Stomach (tissue), 8 donors: ENCODE measurements at regions not wholly inside any gene's neighbourhood (a gene's known extent, or its start where the extent isn't known, plus 50 kb on each side); places are given as distances from the start of the nearest gene placed in this dataset.
"Not testable (repeated sequence)": the region's sequence is repeated elsewhere in the genome, so short reads cannot be mapped to it uniquely, and the experiment has no call there.

Experiments
- DNase-seq, 2 donors: peaks; one replicate each; pipeline versions ENCODE4 v3.0.0 to v3.0.0-alpha.2; 2013 to 2019
- H3K27ac ChIP-seq, 5 donors: fragments of 200-600 bp in 4 of 5; sonication (generic) in 4 of 5; one replicate each; pipeline ENCODE4 v1.5.1; 2013 to 2019; ENCODE audit warnings: mild to moderate bottlenecking in 1 of 5, moderate library complexity in 1 of 5
- H3K27me3 ChIP-seq, 3 donors: fragments of 200-600 bp; sonication (generic); one replicate each; pipeline ENCODE4 v1.5.1; 2017 to 2019; ENCODE audit warnings: mixed run types in 1 of 3
- H3K36me3 ChIP-seq, 4 donors: fragments of 200-600 bp; sonication (generic); 1 replicate in 3 of 4; 2 replicates in 1 of 4; pipeline ENCODE4 v1.5.1; 2016 to 2019
- H3K4me1 ChIP-seq, 4 donors: fragments of 200-600 bp; sonication (generic); one replicate each; pipeline ENCODE4 v1.5.1; 2016 to 2019
- H3K4me3 ChIP-seq, 4 donors: fragments of 200-600 bp; sonication (generic) in 3 of 4; one replicate each; pipeline ENCODE4 v1.5.1; 2016 to 2019; ENCODE audit warnings: mild to moderate bottlenecking in 1 of 4
- H3K9me3 ChIP-seq, 4 donors: fragments of 200-600 bp; sonication (generic); one replicate each; pipeline ENCODE4 v1.5.1; 2016 to 2019
- EP300 ChIP-seq: sonication (generic); formaldehyde crosslinking; IDR thresholded peaks from one replicate; pipeline ENCODE4 v1.6.1; 2017; ENCODE audit warnings: antibody characterized with exemption
- POLR2A ChIP-seq, 4 donors: fragments of 450-650 bp; IDR thresholded peaks; one replicate each; pipeline ENCODE4 v1.6.1; 2016; ENCODE audit warnings: antibody characterized with exemption in 4 of 4, control low read depth in 2 of 4, mild to moderate bottlenecking in 1 of 4, moderate library complexity in 1 of 4
- POLR2AphosphoS5 ChIP-seq, 3 donors: sonication (generic); formaldehyde crosslinking; IDR thresholded peaks; one replicate each; pipeline ENCODE4 v1.6.1; 2016; ENCODE audit warnings: antibody characterized with exemption in 3 of 3
- WGBS, 5 donors: extraction: QIAGEN DNeasy Blood & Tissue Kit in 3 of 5; methylation state at CpG; one replicate each; pipeline versions ENCODE4 v1.1.5 to v1.1.7; 2013 to 2018; 5-methylcytosine and 5-hydroxymethylcytosine counted together
- intact Hi-C: fragments of 100-400 bp; cut with DNase I; formaldehyde crosslinking; loops from one replicate; pipeline ENCODE4 v1.15.1; 2023; ENCODE audit warnings: low total_unique reads
- TF ChIP-seq, protein P1 (sequence below), 7 experiments: fragments of 450-650 bp in 4 of 7; fragments of 200-600 bp in 3 of 7; sonication (generic) in 3 of 7; IDR thresholded peaks; one replicate each; pipeline ENCODE4 v1.5.1; 2016 to 2019; ENCODE audit warnings: antibody characterized with exemption in 7 of 7, control low read depth in 2 of 7, mild to moderate bottlenecking in 1 of 7
- donor health status: healthy with polysubstance abuse.
- donor health status: Bipolar disorder and iron deficiency.
- donor health status: healthy.

DNA sequence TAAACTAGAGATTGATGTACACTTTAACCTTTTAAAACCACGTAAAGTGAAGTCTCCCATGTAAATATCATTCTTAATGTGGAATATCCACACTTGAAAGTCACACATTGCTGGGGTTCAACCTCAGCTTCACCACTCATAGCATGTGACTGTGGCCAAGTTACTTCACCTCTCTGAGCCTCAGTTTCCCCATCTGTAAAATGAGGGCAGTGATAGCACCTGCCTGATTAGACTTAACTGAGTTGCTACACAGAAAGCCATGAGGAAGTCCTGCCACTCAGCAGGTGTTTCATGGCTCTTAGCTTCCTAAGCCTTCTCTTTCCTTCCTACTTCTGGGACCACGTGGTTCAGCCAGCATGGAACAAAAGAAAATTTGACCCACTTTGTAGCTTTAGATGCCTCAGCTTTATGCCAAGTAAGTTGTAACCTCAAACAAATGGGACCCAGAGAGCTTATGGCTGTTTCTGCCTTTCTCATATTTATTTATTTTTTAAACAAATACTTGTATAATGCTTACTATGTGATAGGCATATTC, 277.3 kb upstream of the KLF3 start:
- TF ChIP-seq POLR2A (IDR thresholded peaks at IDR 0.05) (no peak), POLR2AphosphoS5 (IDR thresholded peaks at IDR 0.05) (no peak), EP300 (no peak)
- TF ChIP-seq, protein P1, sequence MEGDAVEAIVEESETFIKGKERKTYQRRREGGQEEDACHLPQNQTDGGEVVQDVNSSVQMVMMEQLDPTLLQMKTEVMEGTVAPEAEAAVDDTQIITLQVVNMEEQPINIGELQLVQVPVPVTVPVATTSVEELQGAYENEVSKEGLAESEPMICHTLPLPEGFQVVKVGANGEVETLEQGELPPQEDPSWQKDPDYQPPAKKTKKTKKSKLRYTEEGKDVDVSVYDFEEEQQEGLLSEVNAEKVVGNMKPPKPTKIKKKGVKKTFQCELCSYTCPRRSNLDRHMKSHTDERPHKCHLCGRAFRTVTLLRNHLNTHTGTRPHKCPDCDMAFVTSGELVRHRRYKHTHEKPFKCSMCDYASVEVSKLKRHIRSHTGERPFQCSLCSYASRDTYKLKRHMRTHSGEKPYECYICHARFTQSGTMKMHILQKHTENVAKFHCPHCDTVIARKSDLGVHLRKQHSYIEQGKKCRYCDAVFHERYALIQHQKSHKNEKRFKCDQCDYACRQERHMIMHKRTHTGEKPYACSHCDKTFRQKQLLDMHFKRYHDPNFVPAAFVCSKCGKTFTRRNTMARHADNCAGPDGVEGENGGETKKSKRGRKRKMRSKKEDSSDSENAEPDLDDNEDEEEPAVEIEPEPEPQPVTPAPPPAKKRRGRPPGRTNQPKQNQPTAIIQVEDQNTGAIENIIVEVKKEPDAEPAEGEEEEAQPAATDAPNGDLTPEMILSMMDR (IDR thresholded peaks at IDR 0.05): no peak
- Histone ChIP-seq H3K9me3 (peaks cover 0 to 8% (median under 1%) of the 10 kb centered on the region in 4 donors), H3K27me3 (no peaks in the 10 kb centered on the region), H3K36me3 (no peaks in the 10 kb centered on the region), H3K4me3 (no peak overlapping the region), H3K27ac (peak overlapping the region; percentile 5 to 73 (median 59)), H3K4me1 (peaks cover 21 to 59% (median 39%) of the 10 kb centered on the region in 4 donors)
- 21 to 55% (median 36%) methylated on average over 2 of the region's 2 CpGs for WGBS, 5 donors
- DNase-seq: no peak
- intact Hi-C loops: no loop called here

- TF ChIP-seq POLR2AphosphoS5 (IDR thresholded peaks at IDR 0.05) (peak in 2 of 3 donors; percentile 41 to 58), POLR2A (IDR thresholded peaks at IDR 0.05) (no peak)
These were observed 276.7 kb upstream of the KLF3 start for GRCh38 chr4:38387348-38387747.

GRCh38 chr4:38387819-38388218, 276.2 kb upstream of the KLF3 start:
- Histone ChIP-seq H3K9me3 (peaks cover 0 to 19% (median 10%) of the 10 kb centered on the region in 4 donors), H3K4me1 (peaks cover 21 to 52% (median 39%) of the 10 kb centered on the region in 4 donors), H3K36me3 (no peaks in the 10 kb centered on the region), H3K27me3 (no peaks in the 10 kb centered on the region), H3K27ac (peak overlapping the region in 3 of 5 donors; percentile 59 to 73 (median 59)), H3K4me3 (no peak overlapping the region)
- intact Hi-C loops: no loop called here
- 79 to 90% (median 85%) methylated on average over 5 of the region's 5 CpGs for WGBS, 5 donors
- TF ChIP-seq, protein P1 (IDR thresholded peaks at IDR 0.05): no peak
- TF ChIP-seq POLR2AphosphoS5 (IDR thresholded peaks at IDR 0.05) (no peak), EP300 (no peak), POLR2A (IDR thresholded peaks at IDR 0.05) (no peak)
- no peak for DNase-seq

More at GRCh38 chr4:38387348-38387747, 276.7 kb upstream of the KLF3 start:
- no peaks in the 10 kb centered on the region for H3K36me3 ChIP-seq
- H3K4me1 ChIP-seq: peaks cover 21 to 56% (median 39%) of the 10 kb centered on the region in 4 donors
- no peaks in the 10 kb centered on the region for H3K27me3 ChIP-seq
- intact Hi-C loops: no loop called here
- peaks cover 0 to 15% (median 5%) of the 10 kb centered on the region in 4 donors for H3K9me3 ChIP-seq
- DNase-seq: peak; percentile 74 to 86
- H3K27ac ChIP-seq: peak overlapping the region; percentile 1 to 73 (median 59)
- WGBS, 5 donors: 41 to 65% (median 57%) methylated on average over 1 of the region's 1 CpG
- no peak overlapping the region for H3K4me3 ChIP-seq

DNA sequence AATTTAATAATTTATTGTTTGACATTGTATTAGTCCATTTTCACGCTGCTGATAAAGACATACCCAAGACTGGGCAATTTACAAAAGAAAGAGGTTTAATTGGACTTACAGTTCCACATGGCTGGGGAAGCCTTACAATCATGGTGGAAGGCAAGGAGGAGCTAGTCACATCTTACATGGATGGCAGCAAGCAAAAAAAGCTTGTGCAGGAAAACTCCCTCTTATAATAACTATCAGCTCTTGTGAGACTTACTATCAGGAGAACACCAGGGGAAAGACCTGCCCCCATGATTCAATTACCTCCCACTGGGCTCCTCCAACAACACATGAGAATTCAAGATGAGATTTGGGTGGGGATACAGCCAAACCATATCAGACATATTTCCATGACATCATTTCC, 275.1 kb upstream of the KLF3 start:
- H3K36me3 ChIP-seq, H3K27ac ChIP-seq, H3K27me3 ChIP-seq, intact Hi-C loops, DNase-seq, H3K4me3 ChIP-seq: not testable (repeated sequence)
- WGBS, 5 donors: 0 to 97% (median 36%) methylated on average over 1 of the region's 1 CpG
- Histone ChIP-seq H3K9me3 (peaks cover 0 to 20% (median 10%) of the 10 kb centered on the region in 4 donors), H3K4me1 (peaks cover 21 to 43% (median 37%) of the 10 kb centered on the region in 4 donors)

DNA sequence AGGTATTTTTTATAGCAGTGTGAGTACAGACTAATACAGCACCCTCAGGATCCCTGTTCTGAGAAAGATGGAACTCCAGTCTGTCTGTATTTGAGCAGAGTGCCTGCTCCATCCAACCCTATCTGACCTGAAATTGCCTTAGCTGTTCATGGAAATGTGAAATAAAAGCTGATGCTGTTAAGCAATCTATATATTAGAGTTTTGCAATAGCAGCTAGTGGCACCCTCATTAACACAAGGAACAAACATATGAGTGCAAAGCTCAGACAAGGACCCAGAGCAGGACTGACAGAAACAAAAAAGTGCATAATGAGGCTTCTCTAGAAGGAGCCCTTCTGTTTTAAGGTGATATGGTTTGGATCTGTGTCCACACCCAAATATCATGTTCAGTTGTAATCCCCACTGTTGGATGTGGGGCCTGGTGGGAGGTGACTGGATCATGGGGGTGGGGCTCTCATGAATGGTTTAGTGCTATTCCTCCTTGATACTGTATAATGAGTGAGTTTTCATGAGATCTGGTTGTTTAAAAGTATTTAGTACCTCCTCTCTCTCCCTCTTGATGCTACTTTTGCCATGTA, 272.9 kb upstream of the KLF3 start:
- H3K4me3 ChIP-seq: no peak overlapping the region
- no peak overlapping the region for H3K27ac ChIP-seq
- H3K9me3 ChIP-seq: peaks cover 0 to 20% (median 10%) of the 10 kb centered on the region in 4 donors
- H3K36me3 ChIP-seq: no peaks in the 10 kb centered on the region
- DNase-seq: no peak
- H3K27me3 ChIP-seq: no peaks in the 10 kb centered on the region
- TF ChIP-seq POLR2A (IDR thresholded peaks at IDR 0.05) (no peak), EP300 (no peak), POLR2AphosphoS5 (IDR thresholded peaks at IDR 0.05) (no peak)
- TF ChIP-seq, protein P1 (IDR thresholded peaks at IDR 0.05): no peak
- intact Hi-C loops: no loop called here
- peaks cover 18 to 22% (median 20%) of the 10 kb centered on the region in 4 donors for H3K4me1 ChIP-seq
